ENCODE measurements at regions not wholly inside any gene's neighbourhood (a gene's known extent, or its start where the extent isn't known, plus 50 kb on each side); places are given as distances from the start of the nearest gene placed in this dataset.

- TF ChIP-seq SIN3A (IDR thresholded peaks at IDR 0.05; ENCODE audit: borderline replicate concordance, insufficient read depth, low read depth, low read length) = no peak
- TF ChIP-seq, protein P1, sequence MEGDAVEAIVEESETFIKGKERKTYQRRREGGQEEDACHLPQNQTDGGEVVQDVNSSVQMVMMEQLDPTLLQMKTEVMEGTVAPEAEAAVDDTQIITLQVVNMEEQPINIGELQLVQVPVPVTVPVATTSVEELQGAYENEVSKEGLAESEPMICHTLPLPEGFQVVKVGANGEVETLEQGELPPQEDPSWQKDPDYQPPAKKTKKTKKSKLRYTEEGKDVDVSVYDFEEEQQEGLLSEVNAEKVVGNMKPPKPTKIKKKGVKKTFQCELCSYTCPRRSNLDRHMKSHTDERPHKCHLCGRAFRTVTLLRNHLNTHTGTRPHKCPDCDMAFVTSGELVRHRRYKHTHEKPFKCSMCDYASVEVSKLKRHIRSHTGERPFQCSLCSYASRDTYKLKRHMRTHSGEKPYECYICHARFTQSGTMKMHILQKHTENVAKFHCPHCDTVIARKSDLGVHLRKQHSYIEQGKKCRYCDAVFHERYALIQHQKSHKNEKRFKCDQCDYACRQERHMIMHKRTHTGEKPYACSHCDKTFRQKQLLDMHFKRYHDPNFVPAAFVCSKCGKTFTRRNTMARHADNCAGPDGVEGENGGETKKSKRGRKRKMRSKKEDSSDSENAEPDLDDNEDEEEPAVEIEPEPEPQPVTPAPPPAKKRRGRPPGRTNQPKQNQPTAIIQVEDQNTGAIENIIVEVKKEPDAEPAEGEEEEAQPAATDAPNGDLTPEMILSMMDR (IDR thresholded peaks at IDR 0.05) = no peak
Observed at GRCh38 chr17:79534111-79534510, 76.7 kb downstream of the RBFOX3 start.
